Right lobe of liver (tissue), 4 donors: ENCODE measurements at regions not wholly inside any gene's neighbourhood (a gene's known extent, or its start where the extent isn't known, plus 50 kb on each side); places are given as distances from the start of the nearest gene placed in this dataset.
A peak's percentile ranks its signal among the peaks of the same experiment; 100 is the strongest.

Experiments used
- POLR2A ChIP-seq: fragments of 450-650 bp; IDR thresholded peaks from one replicate; pipeline ENCODE4 v1.6.1; 2017; ENCODE audit warnings: antibody characterized with exemption, mild to moderate bottlenecking
- TF ChIP-seq, protein P1 (sequence below), 4 donors: fragments of 200-600 bp in 3 of 4; fragments of 450-650 bp in 1 of 4; IDR thresholded peaks; one replicate each; pipeline versions ENCODE4 v1.5.1 to v1.8.0; 2016 to 2022; ENCODE audit warnings: antibody characterized with exemption in 4 of 4, mild to moderate bottlenecking in 2 of 4
- donor health status: DM: no; HTN: no; CAD: no.
- donor health status: DM: no; HTN: no; CAD: no.
- donor health status: DM: no; HTN: yes; CAD: no.

DNA sequence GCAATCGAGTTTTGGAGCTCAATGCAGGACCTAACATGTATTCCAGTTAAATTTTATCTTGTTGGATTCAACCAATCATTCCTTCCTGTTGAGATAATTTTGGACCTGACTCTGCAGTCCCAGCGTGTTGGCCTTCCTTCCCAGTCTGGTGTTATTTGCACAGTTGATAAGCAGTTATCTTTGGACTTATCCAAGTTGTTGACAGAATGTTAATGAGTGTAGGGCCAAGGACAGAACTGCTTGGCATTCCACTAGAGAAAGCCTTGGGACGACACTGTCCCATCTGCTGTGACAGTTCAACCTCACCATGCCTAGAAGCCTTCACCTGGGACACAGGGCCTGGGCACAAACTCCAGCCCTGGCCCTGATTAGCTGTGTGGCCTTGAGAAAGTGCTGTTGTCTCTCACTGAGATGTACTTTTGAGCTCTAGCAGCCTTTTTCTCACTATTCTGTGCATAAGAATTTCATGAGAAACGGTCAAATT, 104.1 kb upstream of the SLC25A33 start:
- TF ChIP-seq, protein P1, sequence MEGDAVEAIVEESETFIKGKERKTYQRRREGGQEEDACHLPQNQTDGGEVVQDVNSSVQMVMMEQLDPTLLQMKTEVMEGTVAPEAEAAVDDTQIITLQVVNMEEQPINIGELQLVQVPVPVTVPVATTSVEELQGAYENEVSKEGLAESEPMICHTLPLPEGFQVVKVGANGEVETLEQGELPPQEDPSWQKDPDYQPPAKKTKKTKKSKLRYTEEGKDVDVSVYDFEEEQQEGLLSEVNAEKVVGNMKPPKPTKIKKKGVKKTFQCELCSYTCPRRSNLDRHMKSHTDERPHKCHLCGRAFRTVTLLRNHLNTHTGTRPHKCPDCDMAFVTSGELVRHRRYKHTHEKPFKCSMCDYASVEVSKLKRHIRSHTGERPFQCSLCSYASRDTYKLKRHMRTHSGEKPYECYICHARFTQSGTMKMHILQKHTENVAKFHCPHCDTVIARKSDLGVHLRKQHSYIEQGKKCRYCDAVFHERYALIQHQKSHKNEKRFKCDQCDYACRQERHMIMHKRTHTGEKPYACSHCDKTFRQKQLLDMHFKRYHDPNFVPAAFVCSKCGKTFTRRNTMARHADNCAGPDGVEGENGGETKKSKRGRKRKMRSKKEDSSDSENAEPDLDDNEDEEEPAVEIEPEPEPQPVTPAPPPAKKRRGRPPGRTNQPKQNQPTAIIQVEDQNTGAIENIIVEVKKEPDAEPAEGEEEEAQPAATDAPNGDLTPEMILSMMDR (IDR thresholded peaks at IDR 0.05): no peak
- TF ChIP-seq POLR2A: peak; percentile 14
